ENCODE measurements at regions not wholly inside any gene's neighbourhood (a gene's known extent, or its start where the extent isn't known, plus 50 kb on each side); places are given as distances from the start of the nearest gene placed in this dataset.

DNA sequence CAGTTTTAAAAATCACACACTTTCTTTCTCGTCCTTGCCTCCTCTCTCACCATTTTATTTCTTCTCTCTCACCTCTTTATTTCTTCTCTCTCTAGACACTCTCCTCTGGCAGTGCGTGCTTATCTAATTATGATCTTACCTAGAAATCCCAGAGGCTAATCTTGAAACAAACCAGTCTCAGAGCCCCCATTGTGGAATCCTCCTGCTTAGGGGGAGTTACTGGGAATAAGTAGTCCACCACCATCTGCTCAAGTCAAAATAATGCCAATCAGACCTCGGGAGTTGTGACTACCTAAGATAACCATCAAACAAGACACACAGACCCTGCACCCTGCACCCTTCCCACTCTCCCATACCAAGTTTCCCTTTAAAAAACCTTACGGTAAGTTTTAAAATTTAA, 256.9 kb downstream of the POM121L12 start:
- TF ChIP-seq CTCF (IDR thresholded peaks at IDR 0.05), result no peak
- TF ChIP-seq EP300 (IDR thresholded peaks at IDR 0.05), result no peak
- no peak for TF ChIP-seq POLR2A (IDR thresholded peaks at IDR 0.05)
